ENCODE measurements at regions not wholly inside any gene's neighbourhood (a gene's known extent, or its start where the extent isn't known, plus 50 kb on each side); places are given as distances from the start of the nearest gene placed in this dataset.

GRCh38 chr11:115104851-115105453, 399.3 kb downstream of the CADM1 start:
- Histone ChIP-seq H3K79me2 (ENCODE audit: control insufficient read depth, insufficient read depth, low read length) (no peaks in the 10 kb centered on the region), H4K20me1 (ENCODE audit: control insufficient read depth, extremely low read depth, insufficient read depth, low read length) (no peaks in the 10 kb centered on the region), H3K4me2 (ENCODE audit: extremely low read depth, insufficient read depth, low read length) (no peak overlapping the region), H3K4me1 (ENCODE audit: control insufficient read depth, extremely low read depth, insufficient read depth, low read length) (no peaks in the 10 kb centered on the region), H2AFZ (ENCODE audit: low read length) (no peak overlapping the region), H3K27ac (ENCODE audit: insufficient read depth, low read length) (no peak overlapping the region), H3K9ac (ENCODE audit: insufficient read depth, low read length) (no peak overlapping the region), H3K27me3 (ENCODE audit: control insufficient read depth, insufficient read depth, low read length) (no peaks in the 10 kb centered on the region), H3K36me3 (ENCODE audit: control insufficient read depth, insufficient read depth, low read length) (no peaks in the 10 kb centered on the region), H3K4me3 (replicated peaks in 1 of 4; ENCODE audit: control extremely low read depth in 1 of 4, insufficient read depth in 1 of 4, low read depth in 3 of 4, low read length in 4 of 4) (no peak overlapping the region), H3K9me3 (ENCODE audit: control insufficient read depth, insufficient read depth, low read depth, low read length) (no peaks in the 10 kb centered on the region)
- no peak for TF ChIP-seq EZH2 (IDR thresholded peaks at IDR 0.05; ENCODE audit: low read length, missing control alignments)
- no peak for TF ChIP-seq CTCF (conservative IDR thresholded peaks at IDR 0.05 in 1 of 2, IDR thresholded peaks at IDR 0.05 in 1 of 2; ENCODE audit: low read depth in 1 of 2, low read length in 2 of 2)
- no peak for DNase-seq (ENCODE audit: low read depth in 2 of 2)

- Histone ChIP-seq H3K27ac (ENCODE audit: insufficient read depth, low read length) (no peak overlapping the region), H3K9me3 (ENCODE audit: control insufficient read depth, insufficient read depth, low read depth, low read length) (no peaks in the 10 kb centered on the region), H3K36me3 (ENCODE audit: control insufficient read depth, insufficient read depth, low read length) (no peaks in the 10 kb centered on the region), H3K27me3 (ENCODE audit: control insufficient read depth, insufficient read depth, low read length) (no peaks in the 10 kb centered on the region), H4K20me1 (ENCODE audit: control insufficient read depth, extremely low read depth, insufficient read depth, low read length) (no peaks in the 10 kb centered on the region), H3K79me2 (ENCODE audit: control insufficient read depth, insufficient read depth, low read length) (no peaks in the 10 kb centered on the region), H3K4me3 (replicated peaks in 1 of 4; ENCODE audit: control extremely low read depth in 1 of 4, insufficient read depth in 1 of 4, low read depth in 3 of 4, low read length in 4 of 4) (no peak overlapping the region), H3K4me2 (ENCODE audit: extremely low read depth, insufficient read depth, low read length) (no peak overlapping the region), H3K9ac (ENCODE audit: insufficient read depth, low read length) (no peak overlapping the region), H2AFZ (ENCODE audit: low read length) (no peak overlapping the region), H3K4me1 (ENCODE audit: control insufficient read depth, extremely low read depth, insufficient read depth, low read length) (no peaks in the 10 kb centered on the region)
- DNase-seq (ENCODE audit: low read depth in 2 of 2) = no peak
- TF ChIP-seq CTCF (conservative IDR thresholded peaks at IDR 0.05 in 1 of 2, IDR thresholded peaks at IDR 0.05 in 1 of 2; ENCODE audit: low read depth in 1 of 2, low read length in 2 of 2) = no peak
- no peak for TF ChIP-seq EZH2 (IDR thresholded peaks at IDR 0.05; ENCODE audit: low read length, missing control alignments)
Measured at GRCh38 chr11:115111066-115111465, 393.1 kb downstream of the CADM1 start.

- H2AFZ ChIP-seq (ENCODE audit: low read length) = no peak overlapping the region
- no peak overlapping the region for H3K9ac ChIP-seq (ENCODE audit: insufficient read depth, low read length)
- no peaks in the 10 kb centered on the region for H3K4me1 ChIP-seq (ENCODE audit: control insufficient read depth, extremely low read depth, insufficient read depth, low read length)
- H3K27ac ChIP-seq (ENCODE audit: insufficient read depth, low read length) = no peak overlapping the region
- no peaks in the 10 kb centered on the region for H3K36me3 ChIP-seq (ENCODE audit: control insufficient read depth, insufficient read depth, low read length)
- no peaks in the 10 kb centered on the region for H3K27me3 ChIP-seq (ENCODE audit: control insufficient read depth, insufficient read depth, low read length)
- H3K79me2 ChIP-seq (ENCODE audit: control insufficient read depth, insufficient read depth, low read length) = no peaks in the 10 kb centered on the region
- no peak for DNase-seq (ENCODE audit: low read depth in 2 of 2)
- no peaks in the 10 kb centered on the region for H4K20me1 ChIP-seq (ENCODE audit: control insufficient read depth, extremely low read depth, insufficient read depth, low read length)
- H3K4me2 ChIP-seq (ENCODE audit: extremely low read depth, insufficient read depth, low read length) = no peak overlapping the region
- no peak overlapping the region for H3K4me3 ChIP-seq (replicated peaks in 1 of 4; ENCODE audit: control extremely low read depth in 1 of 4, insufficient read depth in 1 of 4, low read depth in 3 of 4, low read length in 4 of 4)
- TF ChIP-seq EZH2 (IDR thresholded peaks at IDR 0.05; ENCODE audit: low read length, missing control alignments) (no peak), CTCF (conservative IDR thresholded peaks at IDR 0.05 in 1 of 2, IDR thresholded peaks at IDR 0.05 in 1 of 2; ENCODE audit: low read depth in 1 of 2, low read length in 2 of 2) (no peak)
- H3K9me3 ChIP-seq (ENCODE audit: control insufficient read depth, insufficient read depth, low read depth, low read length) = no peaks in the 10 kb centered on the region
Measured at GRCh38 chr11:115112754-115113153, 391.5 kb downstream of the CADM1 start.
